Mucosa of gallbladder (tissue), 1 donor: ENCODE measurements at regions not wholly inside any gene's neighbourhood (a gene's known extent, or its start where the extent isn't known, plus 50 kb on each side); places are given as distances from the start of the nearest gene placed in this dataset.

ENCODE experiments used
- DNase-seq: peaks from one replicate; pipeline ENCODE4 v3.0.0-alpha.2; 2020; ENCODE audit warnings: low spot score
- donor health status: DM: no; HTN: no; CAD: no.

- DNase-seq, result no peak
Measured at GRCh38 chr3:17800232-17800631, 57.8 kb upstream of the TBC1D5 start.

GRCh38 chr3:17799312-17799711 lies 56.9 kb upstream of the TBC1D5 start:
- no peak for DNase-seq

- no peak for DNase-seq
Measured at GRCh38 chr3:17798000-17798399, 55.6 kb upstream of the TBC1D5 start.

GRCh38 chr3:17795711-17796110 lies 53.3 kb upstream of the TBC1D5 start:
- DNase-seq, result no peak

GRCh38 chr3:17795280-17795679 lies 52.8 kb upstream of the TBC1D5 start:
- no peak for DNase-seq

- no peak for DNase-seq
Measured at GRCh38 chr3:17793542-17794195, 51.2 kb upstream of the TBC1D5 start.
